IMR-90 (cell line): ENCODE measurements at regions not wholly inside any gene's neighbourhood (a gene's known extent, or its start where the extent isn't known, plus 50 kb on each side); places are given as distances from the start of the nearest gene placed in this dataset.

Experiments
- ATAC-seq: fragments of 200-7000 bp; cut with Tn5 transposase; 2 replicates; pipeline ENCODE4 v1.9.1; 2020; ENCODE audit warnings: low read depth, mild to moderate bottlenecking, moderate library complexity
- BruUV-seq: library from RNA; stranded (reverse); fragments of 400-500 nt; replicated peaks from 2 replicates; lab custom pipeline; 2021; lab: Mats Ljungman, UMichigan
- CTCF ChIA-PET: fragments of 300-600 bp; formaldehyde crosslinking; extraction: SDS; loops from one replicate; lab custom pipeline; 2021; ENCODE audit warnings: antibody characterized with exemption; lab: Yijun Ruan, JAX
- POLR2A ChIA-PET: fragments of 300-600 bp; sonication (Branson Sonifier 250); formaldehyde crosslinking; loops from one replicate; lab custom pipeline; 2022; ENCODE audit warnings: antibody characterized with exemption; ENCODE audit not compliant: unreplicated experiment; lab: Charles Lee
- DNase-seq: peaks from one replicate; pipeline ENCODE4 v3.0.0; 2013
- H2AFZ ChIP-seq: replicated peaks from 2 replicates; pipeline ENCODE3; 2013; ENCODE audit warnings: low read length, mild to moderate bottlenecking; ENCODE audit not compliant: poor library complexity
- H2AK5ac ChIP-seq: 2 replicates; pipeline ENCODE4 v1.6.1; 2013; ENCODE audit warnings: low read depth, low read length, inconsistent platforms
- H2AK9ac ChIP-seq: replicated peaks from 2 replicates; pipeline ENCODE3; 2013; ENCODE audit warnings: mild to moderate bottlenecking, low read depth, low read length, moderate library complexity; ENCODE audit not compliant: poor library complexity
- H2BK120ac ChIP-seq: 2 replicates; pipeline ENCODE4 v1.6.1; 2013; ENCODE audit warnings: low read depth, low read length, inconsistent platforms
- H2BK15ac ChIP-seq: 3 replicates; pipeline ENCODE4 v1.6.1; 2013; ENCODE audit warnings: low read depth, low read length, inconsistent platforms
- H2BK20ac ChIP-seq: 2 replicates; pipeline ENCODE4 v1.6.1; 2013; ENCODE audit warnings: low read depth, mild to moderate bottlenecking, inconsistent platforms, low read length, moderate library complexity
- H2BK5ac ChIP-seq: 2 replicates; pipeline ENCODE4 v1.6.1; 2013; ENCODE audit warnings: mild to moderate bottlenecking, low read depth, low read length, inconsistent platforms; ENCODE audit not compliant: poor library complexity, severe bottlenecking
- H3K14ac ChIP-seq: replicated peaks from 2 replicates; pipeline ENCODE4 v1.6.1; 2013; ENCODE audit warnings: low read depth, low read length, inconsistent platforms
- H3K18ac ChIP-seq: 2 replicates; pipeline ENCODE4 v1.6.1; 2013; ENCODE audit warnings: low read depth, low read length, control low read depth
- H3K23ac ChIP-seq: 2 replicates; pipeline ENCODE4 v1.6.1; 2013; ENCODE audit warnings: low read depth, low read length, inconsistent platforms
- H3K27ac ChIP-seq: 2 replicates; pipeline ENCODE4 v1.5.1; 2013; ENCODE audit warnings: mild to moderate bottlenecking, control low read depth, low read length; ENCODE audit not compliant: insufficient read depth
- H3K27me3 ChIP-seq: 2 replicates; pipeline ENCODE4 v1.6.1; 2013; ENCODE audit warnings: low read length; ENCODE audit not compliant: control insufficient read depth, insufficient read depth
- H3K36me3 ChIP-seq: 2 replicates; pipeline ENCODE4 v1.6.1; 2013; ENCODE audit warnings: low read length, mixed read lengths; ENCODE audit not compliant: control insufficient read depth, insufficient read depth
- H3K4ac ChIP-seq: 2 replicates; pipeline ENCODE4 v1.6.1; 2013; ENCODE audit warnings: low read depth, low read length, inconsistent platforms
- H3K4me1 ChIP-seq: 2 replicates; pipeline ENCODE4 v1.6.1; 2013; ENCODE audit warnings: low read length, mixed read lengths; ENCODE audit not compliant: control insufficient read depth, insufficient read depth
- H3K4me2 ChIP-seq: 2 replicates; pipeline ENCODE4 v1.6.1; 2013; ENCODE audit warnings: low read depth, mild to moderate bottlenecking, control low read depth, low read length, moderate library complexity
- H3K4me3 ChIP-seq: 2 replicates; pipeline ENCODE4 v1.5.1; 2013; ENCODE audit warnings: low read depth, mild to moderate bottlenecking, control low read depth, low read length, moderate library complexity; ENCODE audit not compliant: insufficient read depth
- H3K56ac ChIP-seq: 2 replicates; pipeline ENCODE4 v1.6.1; 2013; ENCODE audit warnings: low read length, inconsistent platforms; ENCODE audit not compliant: insufficient read depth; ENCODE audit errors: extremely low read depth
- H3K79me1 ChIP-seq, 2 experiments: 2 replicates each; pipeline ENCODE4 v1.6.1; 2013; ENCODE audit warnings: low read length in 2 of 2, inconsistent platforms in 1 of 2, low read depth in 1 of 2
- H3K9ac ChIP-seq: 2 replicates; pipeline ENCODE4 v1.6.1; 2013; ENCODE audit warnings: low read depth, low read length, control low read depth
- H3K9me1 ChIP-seq: 2 replicates; pipeline ENCODE4 v1.6.1; 2013; ENCODE audit warnings: low read length, inconsistent platforms; ENCODE audit not compliant: insufficient read depth
- H3K9me3 ChIP-seq: 2 replicates; pipeline ENCODE4 v1.6.1; 2013; ENCODE audit warnings: low read length; ENCODE audit not compliant: control insufficient read depth, insufficient read depth
- H4K20me1 ChIP-seq: 2 replicates; pipeline ENCODE4 v1.6.1; 2013; ENCODE audit warnings: low read length, inconsistent platforms; ENCODE audit not compliant: insufficient read depth
- H4K5ac ChIP-seq: 2 replicates; pipeline ENCODE4 v1.6.1; 2013; ENCODE audit warnings: mild to moderate bottlenecking, low read depth, low read length, control low read depth
- H4K8ac ChIP-seq, 2 experiments: 2 replicates each; pipeline ENCODE4 v1.6.1; 2013; ENCODE audit warnings: low read depth in 2 of 2, low read length in 2 of 2, control low read depth in 1 of 2, inconsistent platforms in 1 of 2
- H4K91ac ChIP-seq: 2 replicates; pipeline ENCODE4 v1.6.1; 2013; ENCODE audit warnings: low read depth, low read length, inconsistent platforms; ENCODE audit not compliant: insufficient read depth
- BHLHE40 ChIP-seq: fragments of 150-350 bp; IDR thresholded peaks from 2 replicates; pipeline ENCODE4 v1.6.1; 2016; ENCODE audit warnings: mild to moderate bottlenecking, low read depth, low read length
- CEBPB ChIP-seq: IDR thresholded peaks from 2 replicates; pipeline ENCODE4 v1.6.1; 2012; ENCODE audit warnings: low read depth, low read length, improper control_type of control experiment
- CHD1 ChIP-seq: IDR thresholded peaks from 2 replicates; pipeline ENCODE4 v1.6.1; 2012; ENCODE audit warnings: low read depth, low read length, improper control_type of control experiment
- FOS ChIP-seq: fragments of 150-350 bp; IDR thresholded peaks from 2 replicates; pipeline ENCODE4 v1.6.1; 2016; ENCODE audit warnings: low read depth, low read length
- MAFK ChIP-seq: IDR thresholded peaks from 2 replicates; pipeline ENCODE4 v1.6.1; 2012; ENCODE audit warnings: low read depth, low read length, improper control_type of control experiment
- MAZ ChIP-seq: IDR thresholded peaks from 2 replicates; pipeline ENCODE4 v1.6.1; 2012; ENCODE audit warnings: low read depth, mild to moderate bottlenecking, low read length, improper control_type of control experiment, moderate library complexity, borderline replicate concordance
- MXI1 ChIP-seq: IDR thresholded peaks from 2 replicates; pipeline ENCODE4 v1.6.1; 2012; ENCODE audit warnings: low read depth, mild to moderate bottlenecking, low read length, moderate library complexity, borderline replicate concordance
- NFE2L2 ChIP-seq: fragments of 150-350 bp; IDR thresholded peaks from 2 replicates; pipeline ENCODE4 v1.6.1; 2016; ENCODE audit warnings: low read depth, mild to moderate bottlenecking, low read length
- RAD21 ChIP-seq: IDR thresholded peaks from 2 replicates; pipeline ENCODE4 v1.6.1; 2012; ENCODE audit warnings: low read length, improper control_type of control experiment
- RFX5 ChIP-seq: IDR thresholded peaks from 2 replicates; pipeline ENCODE4 v1.8.0; 2012; ENCODE audit warnings: low read depth, mild to moderate bottlenecking, low read length, moderate library complexity
- SMC3 ChIP-seq: fragments of 150-350 bp; IDR thresholded peaks from 2 replicates; pipeline ENCODE4 v1.6.1; 2016; ENCODE audit warnings: low read depth, mild to moderate bottlenecking, antibody characterized with exemption, low read length, moderate library complexity
- WGBS, 2 experiments: methylation state at CpG; one replicate each; pipeline versions ENCODE4 v1.1.5 to v1.1.7; 2013; ENCODE audit warnings: missing lambda C conversion rate in 2 of 2; ENCODE audit not compliant: insufficient read length in 1 of 2; ENCODE audit errors: extremely low coverage in 2 of 2; 5-methylcytosine and 5-hydroxymethylcytosine counted together
- dilution Hi-C: fragments of 300-500 bp; cut with HindIII; formaldehyde crosslinking; loops from one replicate; pipeline ENCODE4 v1.14.3; 2018; ENCODE audit warnings: low sequenced_read_pairs; ENCODE audit not compliant: unreplicated experiment
- in situ Hi-C: fragments of 300-500 bp; cut with MboI; formaldehyde crosslinking; loops from 3 replicates; pipeline ENCODE4 v1.14.3; 2019; ENCODE audit warnings: low sequenced_read_pairs, inconsistent platforms, mixed read lengths
- intact Hi-C: fragments of 100-400 bp; cut with micrococcal nuclease; formaldehyde crosslinking; loops from 2 replicates; pipeline ENCODE4 v1.10.0; 2022
- TF ChIP-seq, protein P1 (sequence below): fragments of 150-350 bp; IDR thresholded peaks from 2 replicates; pipeline ENCODE4 v1.6.1; 2016; ENCODE audit warnings: low read depth, mild to moderate bottlenecking, low read length, moderate library complexity, borderline replicate concordance
- TF ChIP-seq, protein P2 (sequence below): conservative IDR thresholded peaks from 2 replicates; pipeline ENCODE4 v1.5.1; 2012; ENCODE audit warnings: mild to moderate bottlenecking, low read depth, low read length, improper control_type of control experiment
- TF ChIP-seq, protein P3 (sequence below): fragments of 150-350 bp; IDR thresholded peaks from 2 replicates; pipeline ENCODE4 v1.6.1; 2017; ENCODE audit warnings: mild to moderate bottlenecking, antibody characterized with exemption, low read length, low read depth

DNA sequence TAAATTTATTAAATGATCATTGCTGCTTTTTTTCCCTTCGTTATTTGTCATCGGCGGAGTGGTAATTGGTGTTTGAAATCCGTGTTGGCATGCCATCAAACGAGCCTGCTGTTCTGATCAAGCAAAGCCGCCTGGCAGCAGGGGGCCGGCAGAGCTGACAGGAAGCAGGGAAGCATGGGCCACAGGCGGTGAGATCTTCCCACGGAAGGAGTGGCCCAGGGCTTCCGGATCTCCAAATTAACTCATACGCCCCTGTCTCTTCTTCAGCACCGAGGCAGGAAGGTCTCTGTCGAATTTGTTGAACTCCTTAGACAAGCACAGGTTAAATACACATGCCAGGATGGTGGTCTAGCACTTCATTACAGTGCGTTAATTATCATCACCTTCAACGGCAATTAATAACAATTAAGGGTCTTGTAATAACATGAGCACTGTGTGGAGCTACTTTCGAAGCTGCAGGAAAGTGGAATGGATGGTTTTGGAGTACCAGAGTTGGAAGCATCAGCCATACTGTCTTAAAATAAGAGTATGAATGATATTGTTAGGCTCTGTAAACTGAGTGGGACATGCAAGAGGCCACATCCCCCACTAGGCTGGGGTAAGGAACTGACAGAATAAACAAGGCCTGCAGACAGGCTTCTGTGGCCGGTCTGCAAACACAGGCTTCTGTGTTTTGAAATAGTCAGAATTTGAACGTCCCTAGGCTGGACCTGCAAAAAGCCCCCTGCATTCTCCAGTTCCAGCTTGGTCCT, 199.4 kb upstream of the DAB1 start:
- no peak overlapping the region for H3K27ac ChIP-seq
- H3K9me1 ChIP-seq: no peaks in the 10 kb centered on the region
- peak; percentile 22 for DNase-seq
- in situ Hi-C loops: no loop called here
- H3K9ac ChIP-seq: no peak overlapping the region
- WGBS, 2 experiments: 15% methylated on average over 5 of the region's 18 CpGs; no CpG with 5 or more reads in 1 of the 2 experiments
- peak overlapping the region; percentile 51; the same call in 1 of the 2 replicates for H3K4ac ChIP-seq
- H3K4me1 ChIP-seq: no peaks in the 10 kb centered on the region
- TF ChIP-seq CHD1: no peak
- TF ChIP-seq MAZ: no peak
- TF ChIP-seq, protein P1, sequence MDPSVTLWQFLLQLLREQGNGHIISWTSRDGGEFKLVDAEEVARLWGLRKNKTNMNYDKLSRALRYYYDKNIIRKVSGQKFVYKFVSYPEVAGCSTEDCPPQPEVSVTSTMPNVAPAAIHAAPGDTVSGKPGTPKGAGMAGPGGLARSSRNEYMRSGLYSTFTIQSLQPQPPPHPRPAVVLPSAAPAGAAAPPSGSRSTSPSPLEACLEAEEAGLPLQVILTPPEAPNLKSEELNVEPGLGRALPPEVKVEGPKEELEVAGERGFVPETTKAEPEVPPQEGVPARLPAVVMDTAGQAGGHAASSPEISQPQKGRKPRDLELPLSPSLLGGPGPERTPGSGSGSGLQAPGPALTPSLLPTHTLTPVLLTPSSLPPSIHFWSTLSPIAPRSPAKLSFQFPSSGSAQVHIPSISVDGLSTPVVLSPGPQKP: no peak
- TF ChIP-seq RAD21: no peak
- TF ChIP-seq BHLHE40: no peak
- no peak for TF ChIP-seq MXI1
- no peak for TF ChIP-seq MAFK
- TF ChIP-seq SMC3: no peak
- TF ChIP-seq, protein P2, sequence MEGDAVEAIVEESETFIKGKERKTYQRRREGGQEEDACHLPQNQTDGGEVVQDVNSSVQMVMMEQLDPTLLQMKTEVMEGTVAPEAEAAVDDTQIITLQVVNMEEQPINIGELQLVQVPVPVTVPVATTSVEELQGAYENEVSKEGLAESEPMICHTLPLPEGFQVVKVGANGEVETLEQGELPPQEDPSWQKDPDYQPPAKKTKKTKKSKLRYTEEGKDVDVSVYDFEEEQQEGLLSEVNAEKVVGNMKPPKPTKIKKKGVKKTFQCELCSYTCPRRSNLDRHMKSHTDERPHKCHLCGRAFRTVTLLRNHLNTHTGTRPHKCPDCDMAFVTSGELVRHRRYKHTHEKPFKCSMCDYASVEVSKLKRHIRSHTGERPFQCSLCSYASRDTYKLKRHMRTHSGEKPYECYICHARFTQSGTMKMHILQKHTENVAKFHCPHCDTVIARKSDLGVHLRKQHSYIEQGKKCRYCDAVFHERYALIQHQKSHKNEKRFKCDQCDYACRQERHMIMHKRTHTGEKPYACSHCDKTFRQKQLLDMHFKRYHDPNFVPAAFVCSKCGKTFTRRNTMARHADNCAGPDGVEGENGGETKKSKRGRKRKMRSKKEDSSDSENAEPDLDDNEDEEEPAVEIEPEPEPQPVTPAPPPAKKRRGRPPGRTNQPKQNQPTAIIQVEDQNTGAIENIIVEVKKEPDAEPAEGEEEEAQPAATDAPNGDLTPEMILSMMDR: no peak
- no peak for TF ChIP-seq FOS
- no peak for TF ChIP-seq RFX5
- TF ChIP-seq, protein P3, sequence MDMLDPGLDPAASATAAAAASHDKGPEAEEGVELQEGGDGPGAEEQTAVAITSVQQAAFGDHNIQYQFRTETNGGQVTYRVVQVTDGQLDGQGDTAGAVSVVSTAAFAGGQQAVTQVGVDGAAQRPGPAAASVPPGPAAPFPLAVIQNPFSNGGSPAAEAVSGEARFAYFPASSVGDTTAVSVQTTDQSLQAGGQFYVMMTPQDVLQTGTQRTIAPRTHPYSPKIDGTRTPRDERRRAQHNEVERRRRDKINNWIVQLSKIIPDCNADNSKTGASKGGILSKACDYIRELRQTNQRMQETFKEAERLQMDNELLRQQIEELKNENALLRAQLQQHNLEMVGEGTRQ: no peak
- no peak for TF ChIP-seq CEBPB
- no peak for TF ChIP-seq NFE2L2
- peak overlapping the region; percentile 59 for H3K4me2 ChIP-seq
- H2BK15ac ChIP-seq: no peak overlapping the region
- H4K20me1 ChIP-seq: no peaks in the 10 kb centered on the region
- peak overlapping the region; percentile 74 for H2AFZ ChIP-seq
- H3K27me3 ChIP-seq: no peaks in the 10 kb centered on the region
- CTCF ChIA-PET: interaction anchor here (0.5 to 1.1 kb wide), 2 partner anchors 9 to 158 kb away, joined by 3 read pairs; no protein-coding TSS in a partner anchor
- H3K23ac ChIP-seq: no peak overlapping the region
- BruUV-seq: no TSS peak
- H3K9me3 ChIP-seq: no peaks in the 10 kb centered on the region
- peak overlapping the region; percentile 83 for H3K18ac ChIP-seq
- no peak overlapping the region for H2AK9ac ChIP-seq
- dilution Hi-C loops: no loop called here
- H3K14ac ChIP-seq: 0 out of 2 replicates have a peak overlapping the region, but pooled peaks have one; percentile 62
- peak; percentile 83 for ATAC-seq
- no peak overlapping the region; the same call in 1 of the 2 replicates for H3K4me3 ChIP-seq
- H4K91ac ChIP-seq: peak overlapping the region; percentile 48
- peak overlapping the region; percentile 39; the same call in 1 of the 2 replicates for H4K5ac ChIP-seq
- no peak overlapping the region for H2AK5ac ChIP-seq
- H2BK20ac ChIP-seq: no peak overlapping the region
- intact Hi-C loops: no loop called here
- H3K36me3 ChIP-seq: no peaks in the 10 kb centered on the region
- H3K56ac ChIP-seq: no peak overlapping the region
- POLR2A ChIA-PET: no interaction called here
- H4K8ac ChIP-seq: peak overlapping the region; percentile 80 to 85; a peak in 3 of 4 replicates
- peak overlapping the region; percentile 45 for H2BK120ac ChIP-seq
- no peak overlapping the region for H2BK5ac ChIP-seq
- H3K79me1 ChIP-seq: no peaks in the 10 kb centered on the region
